AG10803 (cell line): ENCODE measurements at regions not wholly inside any gene's neighbourhood (a gene's known extent, or its start where the extent isn't known, plus 50 kb on each side); places are given as distances from the start of the nearest gene placed in this dataset.
A peak's percentile ranks its signal among the peaks of the same experiment; 100 is the strongest.

Source experiments
- DNase-seq: peaks from one replicate; pipeline ENCODE4 v3.0.0; 2010; ENCODE audit warnings: low read depth
- H3K4me3 ChIP-seq: 2 replicates; pipeline ENCODE4 v1.5.1; 2011; ENCODE audit warnings: mild to moderate bottlenecking, low read length, control low read depth
- CTCF ChIP-seq: conservative IDR thresholded peaks from 2 replicates; pipeline ENCODE4 v1.5.1; 2011; ENCODE audit warnings: mild to moderate bottlenecking, low read length, control low read depth, inconsistent platforms

- no peak for DNase-seq
- TF ChIP-seq CTCF = no peak
- H3K4me3 ChIP-seq = no peak overlapping the region
These were observed 65.8 kb upstream of the SNRPB2 start for GRCh38 chr20:16664020-16664419.

GRCh38 chr20:16662467-16662866 lies 67.4 kb upstream of the SNRPB2 start:
- TF ChIP-seq CTCF = no peak
- no peak for DNase-seq

GRCh38 chr20:16661756-16662155 lies 68.1 kb upstream of the SNRPB2 start:
- no peak for TF ChIP-seq CTCF
- DNase-seq = peak; percentile 2
- no peak overlapping the region for H3K4me3 ChIP-seq

More at GRCh38 chr20:16662467-16662866, 67.4 kb upstream of the SNRPB2 start:
- H3K4me3 ChIP-seq = no peak overlapping the region

- TF ChIP-seq CTCF = no peak
- H3K4me3 ChIP-seq = no peak overlapping the region
- DNase-seq = no peak
These were observed 74.8 kb upstream of the SNRPB2 start for GRCh38 chr20:16654858-16655535.

- no peak for TF ChIP-seq CTCF
- DNase-seq = no peak
- H3K4me3 ChIP-seq = no peak overlapping the region
These were observed 76.6 kb upstream of the SNRPB2 start for GRCh38 chr20:16653266-16653665.

- no peak for DNase-seq
- H3K4me3 ChIP-seq = no peak overlapping the region
- TF ChIP-seq CTCF = no peak
These were observed 74.8 kb upstream of the KIF16B start for GRCh38 chr20:16647875-16648597.

- TF ChIP-seq CTCF = no peak
- DNase-seq = no peak
- no peak overlapping the region for H3K4me3 ChIP-seq
These were observed 68.3 kb upstream of the KIF16B start for GRCh38 chr20:16641511-16642023.
